H1 (cell line): ENCODE measurements at regions not wholly inside any gene's neighbourhood (a gene's known extent, or its start where the extent isn't known, plus 50 kb on each side); places are given as distances from the start of the nearest gene placed in this dataset.

Experiments
- CTCF ChIA-PET: fragments of 300-600 bp; sonication (Branson Sonifier 250); formaldehyde crosslinking; loops from one replicate; lab custom pipeline; 2021; ENCODE audit not compliant: partially characterized antibody; lab: Charles Lee
- POLR2A ChIA-PET: fragments of 300-600 bp; sonication (Branson Sonifier 250); formaldehyde crosslinking; loops from one replicate; lab custom pipeline; 2021; ENCODE audit warnings: inconsistent platforms; ENCODE audit not compliant: partially characterized antibody; lab: Charles Lee
- DNase-seq, 2 experiments: peaks; one replicate each; pipeline versions ENCODE4 v3.0.0 to v3.0.0-alpha.2; 2010 to 2022; ENCODE audit warnings: low spot score in 2 of 2, low read depth in 1 of 2, mixed read lengths in 1 of 2
- FAIRE-seq: peaks from 2 replicates; lab custom pipeline; 2011; peaks lifted over from hg19 to GRCh38; lab: Jason Lieb, UNC
- H2AFZ ChIP-seq: 2 replicates; pipeline ENCODE4 v1.8.1; 2012; ENCODE audit warnings: low read length, inconsistent platforms
- H2AK5ac ChIP-seq: 2 replicates; pipeline ENCODE4 v1.6.1; 2013; ENCODE audit warnings: low read depth, low read length
- H2BK120ac ChIP-seq: replicated peaks from 2 replicates; pipeline ENCODE3; 2013; ENCODE audit warnings: low read depth, low read length, inconsistent platforms
- H2BK12ac ChIP-seq: 2 replicates; pipeline ENCODE4 v1.6.1; 2013; ENCODE audit warnings: low read depth, low read length
- H2BK15ac ChIP-seq: 2 replicates; pipeline ENCODE4 v1.6.1; 2013; ENCODE audit warnings: low read length
- H2BK20ac ChIP-seq: 2 replicates; pipeline ENCODE4 v1.6.1; 2013; ENCODE audit warnings: low read length
- H2BK5ac ChIP-seq: 2 replicates; pipeline ENCODE4 v1.6.1; 2013; ENCODE audit warnings: low read depth, low read length
- H3K14ac ChIP-seq: 2 replicates; pipeline ENCODE4 v1.6.1; 2013; ENCODE audit warnings: inconsistent platforms; ENCODE audit not compliant: insufficient read length
- H3K18ac ChIP-seq: 2 replicates; pipeline ENCODE4 v1.6.1; 2013; ENCODE audit warnings: low read length; ENCODE audit errors: extremely low read depth
- H3K23ac ChIP-seq: 2 replicates; pipeline ENCODE4 v1.6.1; 2013; ENCODE audit warnings: inconsistent platforms; ENCODE audit not compliant: insufficient read length
- H3K23me2 ChIP-seq: 2 replicates; pipeline ENCODE4 v1.6.1; 2013; ENCODE audit warnings: low read depth, low read length
- H3K27ac ChIP-seq: 2 replicates; pipeline ENCODE4 v1.6.1; 2011; ENCODE audit warnings: low read depth, low read length, inconsistent platforms
- H3K27me3 ChIP-seq, 4 experiments: replicated peaks in 1 of 4; 1 replicate in 1 of 4; 2 replicates in 3 of 4; pipeline versions ENCODE4 v1.6.1 to v1.8.1; 2011 to 2013; ENCODE audit warnings: low read length in 3 of 4, mild to moderate bottlenecking in 3 of 4, inconsistent platforms in 2 of 4, mixed read lengths in 2 of 4, moderate library complexity in 1 of 4; ENCODE audit not compliant: control insufficient read depth in 3 of 4, insufficient read depth in 3 of 4; ENCODE audit errors: extremely low read depth in 1 of 4
- H3K36me3 ChIP-seq, 4 experiments: 2 replicates each; pipeline versions ENCODE4 v1.6.1 to v1.8.1; 2011 to 2013; ENCODE audit warnings: mild to moderate bottlenecking in 4 of 4, low read length in 3 of 4, moderate library complexity in 2 of 4, control low read depth in 1 of 4, inconsistent platforms in 1 of 4; ENCODE audit not compliant: insufficient read depth in 4 of 4, control insufficient read depth in 2 of 4
- H3K4ac ChIP-seq: replicated peaks from 2 replicates; pipeline ENCODE3; 2013; ENCODE audit warnings: low read length, low read depth, mixed read lengths, inconsistent platforms; ENCODE audit not compliant: insufficient read length
- H3K4me1 ChIP-seq, 4 experiments: replicated peaks in 1 of 4; 1 replicate in 1 of 4; 2 replicates in 3 of 4; pipeline versions ENCODE4 v1.6.1 to v1.8.1; 2011 to 2013; ENCODE audit warnings: low read length in 3 of 4, inconsistent platforms in 2 of 4, mixed read lengths in 1 of 4; ENCODE audit not compliant: insufficient read depth in 4 of 4, control insufficient read depth in 3 of 4
- H3K4me2 ChIP-seq, 2 experiments: 2 replicates each; pipeline versions ENCODE4 v1.6.1 to v1.8.1; 2011 to 2013; ENCODE audit warnings: low read depth in 2 of 2, low read length in 2 of 2, control low read depth in 1 of 2, inconsistent platforms in 1 of 2, mild to moderate bottlenecking in 1 of 2; ENCODE audit not compliant: insufficient read depth in 1 of 2
- H3K4me3 ChIP-seq, 4 experiments: fragments of 200-600, 300-600 bp in 1 of 4; sonication (generic), shearing (Covaris generic), sonication (Bioruptor Twin) in 1 of 4; 2 replicates each; pipeline versions ENCODE4 v1.5.1 to v1.8.1; 2011 to 2016; ENCODE audit warnings: low read length in 4 of 4, low read depth in 3 of 4, control low read depth in 2 of 4, inconsistent platforms in 2 of 4, mild to moderate bottlenecking in 2 of 4, mixed read lengths in 1 of 4, moderate library complexity in 1 of 4; ENCODE audit not compliant: insufficient read depth in 2 of 4; ENCODE audit errors: extremely low read depth in 1 of 4
- H3K56ac ChIP-seq: replicated peaks from 2 replicates; pipeline ENCODE3; 2013; ENCODE audit warnings: low read depth, mild to moderate bottlenecking, mixed read lengths, low read length, inconsistent platforms; ENCODE audit not compliant: insufficient read length
- H3K79me1 ChIP-seq: 2 replicates; pipeline ENCODE4 v1.6.1; 2013; ENCODE audit warnings: low read depth, low read length, control low read depth
- H3K79me2 ChIP-seq, 2 experiments: 2 replicates each; pipeline versions ENCODE4 v1.6.1 to v1.8.1; 2012 to 2013; ENCODE audit warnings: low read length in 2 of 2, mild to moderate bottlenecking in 2 of 2, inconsistent platforms in 1 of 2; ENCODE audit not compliant: insufficient read depth in 2 of 2, control insufficient read depth in 1 of 2
- H3K9ac ChIP-seq, 4 experiments: replicated peaks in 1 of 4; 1 replicate in 1 of 4; 2 replicates in 3 of 4; pipeline versions ENCODE4 v1.6.1 to v1.8.1; 2011 to 2013; ENCODE audit warnings: low read depth in 3 of 4, low read length in 3 of 4, control low read depth in 2 of 4, mild to moderate bottlenecking in 2 of 4, moderate library complexity in 2 of 4, inconsistent platforms in 1 of 4; ENCODE audit errors: extremely low read depth in 1 of 4
- H3K9me3 ChIP-seq, 2 experiments: 2 replicates each; pipeline versions ENCODE4 v1.6.1 to v1.8.1; 2012 to 2013; ENCODE audit warnings: mild to moderate bottlenecking in 2 of 2, moderate library complexity in 2 of 2, control low read depth in 1 of 2, inconsistent platforms in 1 of 2, low read depth in 1 of 2, low read length in 1 of 2, mixed read lengths in 1 of 2; ENCODE audit not compliant: insufficient read depth in 2 of 2
- H4K20me1 ChIP-seq, 2 experiments: replicated peaks in 1 of 2; 2 replicates each; pipeline versions ENCODE3 to v1.8.1; 2011 to 2013; ENCODE audit warnings: inconsistent platforms in 2 of 2, low read length in 2 of 2, mild to moderate bottlenecking in 1 of 2; ENCODE audit not compliant: insufficient read depth in 2 of 2, control insufficient read depth in 1 of 2
- H4K5ac ChIP-seq: 2 replicates; pipeline ENCODE4 v1.6.1; 2013; ENCODE audit warnings: low read length, low read depth, mixed read lengths, inconsistent platforms; ENCODE audit not compliant: insufficient read length
- H4K8ac ChIP-seq: 2 replicates; pipeline ENCODE4 v1.8.0; 2013; ENCODE audit warnings: mild to moderate bottlenecking, moderate library complexity, low read length, inconsistent platforms; ENCODE audit not compliant: insufficient read depth; ENCODE audit errors: extremely low read depth
- H4K91ac ChIP-seq: replicated peaks from 2 replicates; pipeline ENCODE3; 2013; ENCODE audit warnings: low read length, mixed read lengths, inconsistent platforms; ENCODE audit not compliant: insufficient read length
- EP300 ChIP-seq, 2 experiments: IDR thresholded peaks; 1 replicate in 1 of 2; 2 replicates in 1 of 2; pipeline ENCODE4 v1.6.1; 2011 to 2012; ENCODE audit warnings: low read depth in 2 of 2, low read length in 2 of 2, mild to moderate bottlenecking in 2 of 2, borderline replicate concordance in 1 of 2, inconsistent platforms in 1 of 2, moderate library complexity in 1 of 2
- TEAD4 ChIP-seq: IDR thresholded peaks from 2 replicates; pipeline ENCODE4 v1.6.1; 2012; ENCODE audit warnings: low read depth, low read length, inconsistent platforms, mixed read lengths
- WGBS, 2 experiments: shearing (Covaris generic) in 1 of 2; methylation state at CpG; one replicate each; pipeline versions ENCODE4 v1.1.6 to v1.1.7; 2013 to 2015; ENCODE audit warnings: low lambda C conversion rate in 2 of 2, mixed read lengths in 2 of 2, inconsistent platforms in 1 of 2, low coverage in 1 of 2, missing lambda C conversion rate in 1 of 2; ENCODE audit not compliant: insufficient replicate concordance in 2 of 2, insufficient coverage in 1 of 2, insufficient read length in 1 of 2; ENCODE audit errors: extremely low coverage in 1 of 2, missing lambda C conversion rate in 1 of 2; 5-methylcytosine and 5-hydroxymethylcytosine counted together

- H3K18ac ChIP-seq, result no peak overlapping the region
- no peak overlapping the region for H3K4me3 ChIP-seq
- H3K79me1 ChIP-seq, result no peaks in the 10 kb centered on the region
- no peak for TF ChIP-seq EP300 (IDR thresholded peaks at IDR 0.05; ENCODE audit: borderline replicate concordance in 1 of 2, low read depth in 2 of 2, low read length in 2 of 2)
- no peak for TF ChIP-seq TEAD4
- H3K27me3 ChIP-seq, result peaks cover 0 to 1% (median 0%) of the 10 kb centered on the region in 4 experiments; a peak in 1 of 7 replicates
- no peak overlapping the region for H3K23ac ChIP-seq
- H2AFZ ChIP-seq, result no peak overlapping the region
- no peak overlapping the region for H2BK15ac ChIP-seq
- POLR2A ChIA-PET, result no interaction called here
- H4K20me1 ChIP-seq, result no peaks in the 10 kb centered on the region
- WGBS, 2 experiments, result 84% methylated on average over 5 of the region's 5 CpGs; no CpG with 5 or more reads in 1 of the 2 experiments
- no peak for FAIRE-seq
- H2BK20ac ChIP-seq, result no peak overlapping the region
- H2BK5ac ChIP-seq, result no peak overlapping the region
- H3K9me3 ChIP-seq, result no peaks in the 10 kb centered on the region
- H3K9ac ChIP-seq, result no peak overlapping the region
- no peak for DNase-seq
- no peak overlapping the region for H4K91ac ChIP-seq
- no peak overlapping the region for H3K4me2 ChIP-seq
- no peaks in the 10 kb centered on the region for H3K4me1 ChIP-seq
- H3K56ac ChIP-seq, result no peak overlapping the region
- H3K23me2 ChIP-seq, result no peaks in the 10 kb centered on the region
- H3K14ac ChIP-seq, result no peak overlapping the region
- no peak overlapping the region for H4K8ac ChIP-seq
- H3K27ac ChIP-seq, result no peak overlapping the region
- CTCF ChIA-PET, result interaction anchor here (1.6 kb wide), 1 partner anchor 126 kb away, joined by 4 read pairs; no protein-coding TSS in a partner anchor
- no peak overlapping the region for H4K5ac ChIP-seq
- H3K36me3 ChIP-seq, result no peaks in the 10 kb centered on the region
- H2BK12ac ChIP-seq, result no peak overlapping the region
- no peak overlapping the region for H2BK120ac ChIP-seq
- H3K4ac ChIP-seq, result no peak overlapping the region
- H2AK5ac ChIP-seq, result no peak overlapping the region
- no peaks in the 10 kb centered on the region for H3K79me2 ChIP-seq
Observed at GRCh38 chr2:198597648-198598047, 793.3 kb downstream of the PLCL1 start.
